Transverse colon (tissue), 4 donors: ENCODE measurements at regions not wholly inside any gene's neighbourhood (a gene's known extent, or its start where the extent isn't known, plus 50 kb on each side); places are given as distances from the start of the nearest gene placed in this dataset.
A peak's percentile ranks its signal among the peaks of the same experiment; 100 is the strongest.

Experiments
- DNase-seq: peaks from one replicate; pipeline ENCODE4 v3.0.0-alpha.2; 2019
- H3K27ac ChIP-seq, 4 donors: fragments of 200-600 bp; sonication (generic); 2 replicates each; pipeline ENCODE4 v1.5.1; 2016 to 2018; ENCODE audit warnings: inconsistent platforms in 4 of 4
- H3K27me3 ChIP-seq: fragments of 200-600 bp; sonication (generic); 2 replicates; pipeline ENCODE4 v1.5.1; 2017; ENCODE audit warnings: inconsistent platforms
- H3K36me3 ChIP-seq, 4 donors: fragments of 200-600 bp; sonication (generic); 2 replicates each; pipeline ENCODE4 v1.5.1; 2017 to 2019; ENCODE audit warnings: inconsistent platforms in 4 of 4
- H3K4me1 ChIP-seq, 4 donors: fragments of 200-600 bp; sonication (generic); 2 replicates each; pipeline ENCODE4 v1.5.1; 2017 to 2020; ENCODE audit warnings: inconsistent platforms in 4 of 4
- H3K4me3 ChIP-seq, 4 donors: fragments of 200-600 bp; sonication (generic); 1 replicate in 1 of 4; 2 replicates in 3 of 4; pipeline versions ENCODE4 v1.5.1 to v1.6.1; 2017 to 2019; ENCODE audit warnings: inconsistent platforms in 4 of 4
- H3K9me3 ChIP-seq, 2 donors: fragments of 200-600 bp; sonication (generic); 2 replicates each; pipeline ENCODE4 v1.5.1; 2017 to 2019; ENCODE audit warnings: inconsistent platforms in 2 of 2
- CTCF ChIP-seq, 5 experiments: fragments of 200-600 bp in 3 of 5; fragments of 450-650 bp in 2 of 5; sonication (generic) in 3 of 5; IDR thresholded peaks; 1 replicate in 2 of 5; 2 replicates in 3 of 5; pipeline ENCODE4 v1.5.1; 2016 to 2017; ENCODE audit warnings: antibody characterized with exemption in 5 of 5, inconsistent platforms in 3 of 5, mild to moderate bottlenecking in 2 of 5, moderate library complexity in 1 of 5
- EP300 ChIP-seq: sonication (generic); formaldehyde crosslinking; IDR thresholded peaks from one replicate; pipeline ENCODE4 v1.6.1; 2017; ENCODE audit warnings: antibody characterized with exemption, low read depth
- POLR2A ChIP-seq: fragments of 450-650 bp; IDR thresholded peaks from one replicate; pipeline ENCODE4 v1.6.1; 2016; ENCODE audit warnings: antibody characterized with exemption, mild to moderate bottlenecking, moderate library complexity
- POLR2AphosphoS5 ChIP-seq, 3 donors: sonication (generic); formaldehyde crosslinking; IDR thresholded peaks; one replicate each; pipeline ENCODE4 v1.6.1; 2016; ENCODE audit warnings: antibody characterized with exemption in 3 of 3
- WGBS, 2 donors: methylation state at CpG; one replicate each; pipeline ENCODE4 v1.1.5; 2018; ENCODE audit warnings: low coverage in 1 of 2; 5-methylcytosine and 5-hydroxymethylcytosine counted together
- in situ Hi-C, 4 donors: fragments of 200-750 bp; cut with MboI; loops; one replicate each; pipeline versions ENCODE4 v1.15.0 to v1.15.1; 2017; ENCODE audit warnings: low sequenced_read_pairs in 3 of 4, low pct_ligation_motif_present in 1 of 4, low pct_unique_long_range_greater_than_20kb in 1 of 4
- intact Hi-C: fragments of 100-400 bp; cut with DNase I; formaldehyde crosslinking; loops from one replicate; pipeline ENCODE4 v1.15.1; 2023; ENCODE audit warnings: low total_unique reads

DNA sequence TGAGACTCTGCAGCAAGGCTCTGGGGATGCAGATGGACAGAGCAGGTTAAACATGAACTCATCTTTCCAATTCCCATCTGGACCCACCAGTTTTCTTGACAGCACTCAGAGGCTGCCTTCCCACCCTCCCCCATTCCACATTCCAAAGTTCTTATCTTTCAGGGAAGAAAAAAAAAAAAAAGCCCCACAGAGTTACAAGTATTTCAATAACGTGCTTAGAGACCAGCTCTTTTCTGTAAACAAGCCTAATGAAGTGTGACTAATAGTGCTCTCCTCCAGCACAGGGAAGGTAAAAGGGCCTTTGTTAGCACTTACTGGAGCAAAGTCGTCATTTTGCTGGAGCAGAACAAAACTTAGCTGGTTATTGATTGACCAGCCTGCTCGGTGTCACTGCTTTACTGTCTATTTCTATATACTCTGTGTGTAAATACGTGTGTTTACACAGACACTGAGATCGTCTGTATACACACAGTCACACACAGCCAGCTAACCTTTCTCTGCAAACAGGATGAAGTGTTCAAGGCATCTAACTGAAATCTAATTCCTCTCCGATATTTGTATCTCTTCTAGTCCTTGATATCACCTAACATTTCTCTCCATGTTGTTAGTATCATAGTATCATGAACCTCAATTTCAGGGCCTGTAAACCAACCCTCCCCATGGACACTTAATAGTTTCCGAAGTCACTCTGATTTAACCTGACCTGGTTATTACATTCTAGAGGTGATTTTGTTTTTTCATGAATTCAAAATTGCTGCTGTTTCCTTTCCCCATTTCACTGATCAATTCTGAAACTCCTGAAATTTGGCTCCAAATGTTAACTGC, 84.9 kb downstream of the ZNF608 start:
- no peak for DNase-seq
- H3K27me3 ChIP-seq, result no peaks in the 10 kb centered on the region
- no peak overlapping the region for H3K4me3 ChIP-seq
- no peaks in the 10 kb centered on the region for H3K36me3 ChIP-seq
- intact Hi-C loops, result no loop called here
- peaks cover 22 to 72% (median 59%) of the 10 kb centered on the region in 4 donors for H3K4me1 ChIP-seq
- in situ Hi-C loops, result no loop called here
- WGBS, 2 donors, result 21 to 40% methylated on average over 5 to 7 of the region's 7 CpGs
- no peak for TF ChIP-seq POLR2A
- no peak for TF ChIP-seq CTCF (IDR thresholded peaks at IDR 0.05)
- TF ChIP-seq POLR2AphosphoS5 (IDR thresholded peaks at IDR 0.05), result no peak
- TF ChIP-seq EP300, result no peak
- no peaks in the 10 kb centered on the region for H3K9me3 ChIP-seq
- H3K27ac ChIP-seq, result peak overlapping the region; percentile 23 to 64 (median 62)

GRCh38 chr5:124660229-124661093, 86.0 kb downstream of the ZNF608 start:
- DNase-seq, result no peak
- Histone ChIP-seq H3K4me1 (peaks cover 31 to 79% (median 69%) of the 10 kb centered on the region in 4 donors), H3K27me3 (no peaks in the 10 kb centered on the region), H3K27ac (peak overlapping the region; percentile 23 to 64 (median 62)), H3K36me3 (no peaks in the 10 kb centered on the region), H3K4me3 (no peak overlapping the region), H3K9me3 (no peaks in the 10 kb centered on the region)
- TF ChIP-seq POLR2A (no peak), POLR2AphosphoS5 (IDR thresholded peaks at IDR 0.05) (no peak), EP300 (no peak), CTCF (IDR thresholded peaks at IDR 0.05) (no peak)
- 85 to 89% methylated on average over 4 to 6 of the region's 6 CpGs for WGBS, 2 donors
- in situ Hi-C loops (no loop called here), intact Hi-C loops (no loop called here)

DNA sequence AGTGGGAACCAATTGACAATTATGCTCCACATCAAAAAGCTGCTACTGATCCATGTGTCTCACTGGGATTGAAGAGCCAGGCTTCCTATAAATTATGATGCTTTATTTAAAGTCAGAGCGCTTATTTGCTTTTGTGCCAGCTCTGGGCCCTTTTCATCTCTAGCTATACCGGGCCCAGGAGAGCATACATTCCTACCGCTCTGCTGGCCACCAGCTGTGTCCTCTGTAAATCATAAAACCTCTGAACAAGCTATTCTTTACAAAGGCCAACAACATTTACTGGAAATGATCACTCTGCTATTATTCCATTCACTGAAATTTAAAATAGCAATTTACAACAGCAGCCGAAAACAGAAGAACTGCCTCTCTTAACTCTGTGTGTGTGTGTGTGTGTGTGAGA, 86.6 kb downstream of the ZNF608 start:
- in situ Hi-C loops (no loop called here), intact Hi-C loops (no loop called here)
- no peak overlapping the region for H3K4me3 ChIP-seq
- WGBS, 2 donors, result 30 to 38% methylated on average over 4 of the region's 4 CpGs
- no peaks in the 10 kb centered on the region for H3K36me3 ChIP-seq
- no peaks in the 10 kb centered on the region for H3K9me3 ChIP-seq
- no peak for DNase-seq
- TF ChIP-seq POLR2AphosphoS5 (IDR thresholded peaks at IDR 0.05) (no peak), POLR2A (no peak), CTCF (IDR thresholded peaks at IDR 0.05) (no peak), EP300 (no peak)
- H3K27me3 ChIP-seq, result no peaks in the 10 kb centered on the region
- H3K4me1 ChIP-seq, result peaks cover 37 to 86% (median 75%) of the 10 kb centered on the region in 4 donors
- H3K27ac ChIP-seq, result peak overlapping the region; percentile 23 to 62 (median 50)

GRCh38 chr5:124658867-124659557, 87.4 kb downstream of the ZNF608 start:
- Histone ChIP-seq H3K36me3 (no peaks in the 10 kb centered on the region), H3K9me3 (no peaks in the 10 kb centered on the region), H3K27me3 (no peaks in the 10 kb centered on the region), H3K4me1 (peaks cover 42 to 91% (median 76%) of the 10 kb centered on the region in 4 donors), H3K27ac (peak overlapping the region; percentile 23 to 62 (median 50)), H3K4me3 (no peak overlapping the region)
- no peak for TF ChIP-seq CTCF (IDR thresholded peaks at IDR 0.05)
- TF ChIP-seq EP300, result no peak
- no peak for TF ChIP-seq POLR2AphosphoS5 (IDR thresholded peaks at IDR 0.05)
- TF ChIP-seq POLR2A, result no peak
- DNase-seq, result no peak
- intact Hi-C loops (no loop called here), in situ Hi-C loops (no loop called here)
- WGBS, 2 donors, result 63% methylated on average over 4 to 6 of the region's 6 CpGs
